ENCODE measurements at regions not wholly inside any gene's neighbourhood (a gene's known extent, or its start where the extent isn't known, plus 50 kb on each side); places are given as distances from the start of the nearest gene placed in this dataset.
"Not testable (repeated sequence)": the region's sequence is repeated elsewhere in the genome, so short reads cannot be mapped to it uniquely, and the experiment has no call there.

DNA sequence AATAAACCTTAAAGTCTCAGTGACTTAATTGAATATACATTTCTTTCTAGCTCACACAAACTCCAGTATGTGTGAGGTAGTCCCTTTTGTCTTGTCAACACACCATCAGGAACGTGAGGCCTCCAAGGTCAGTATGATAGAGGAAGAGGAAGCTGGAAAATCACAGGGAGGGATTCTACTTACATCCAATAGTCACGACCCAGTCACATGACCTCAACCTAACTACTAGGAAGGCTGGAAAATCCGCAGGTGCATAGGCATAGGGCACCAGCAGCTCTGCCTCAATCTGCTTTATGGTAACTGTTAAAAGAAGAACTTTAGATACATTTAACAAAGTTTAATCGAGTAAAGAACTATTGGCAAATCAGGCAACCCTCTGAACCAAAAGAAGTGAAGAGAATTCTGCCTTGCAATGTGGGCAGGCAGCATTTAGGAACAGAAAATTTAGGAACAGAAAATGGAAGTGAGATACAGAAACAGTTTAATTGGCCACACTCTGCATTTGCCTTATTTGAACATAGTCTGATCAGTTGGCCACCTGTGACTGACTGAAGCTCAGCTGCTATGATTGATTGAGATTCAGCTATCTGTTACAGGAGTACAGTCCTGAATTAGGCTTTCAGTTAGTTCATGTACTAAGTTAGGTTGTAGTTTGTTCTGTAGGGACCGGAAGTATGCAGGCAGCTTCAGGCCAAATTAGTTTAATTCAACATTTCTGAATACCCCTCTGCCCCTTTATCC is 165.0 kb upstream of the PARD3B start:
- Mint-ChIP-seq H3K9me3 (peaks cover 11% of the 10 kb centered on the region), H3K36me3 (no peaks in the 10 kb centered on the region), H3K27me3 (no peaks in the 10 kb centered on the region), H3K27ac (no peak overlapping the region), H3K4me3 (no peak overlapping the region), H3K4me1 (no peaks in the 10 kb centered on the region)
- no peak for DNase-seq (ENCODE audit: low spot score in 2 of 2)
- ATAC-seq (ENCODE audit: low read depth): no peak

DNA sequence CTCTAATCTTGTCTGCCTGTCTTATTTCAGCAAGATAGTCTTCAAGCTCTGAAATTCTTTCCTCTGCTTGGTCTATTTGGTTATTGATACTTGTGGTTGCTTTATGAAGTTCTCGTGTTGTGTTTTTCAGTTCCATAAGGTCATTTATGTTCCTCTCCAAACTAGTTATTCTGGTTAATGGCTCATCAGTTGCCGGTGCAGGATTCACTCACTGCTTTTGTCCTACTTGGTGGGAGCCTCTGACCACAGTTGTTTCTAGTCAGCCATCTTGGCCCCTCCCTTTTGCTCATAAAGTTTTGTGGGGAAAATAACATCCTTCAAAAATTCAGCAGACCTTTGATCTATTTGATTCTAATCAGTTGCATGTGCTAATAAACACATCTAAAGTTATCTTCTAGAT is 158.6 kb upstream of the PARD3B start:
- DNase-seq (ENCODE audit: low spot score in 2 of 2): no peak
- H3K36me3 Mint-ChIP-seq: no peaks in the 10 kb centered on the region
- H3K4me1 Mint-ChIP-seq: no peaks in the 10 kb centered on the region

DNA sequence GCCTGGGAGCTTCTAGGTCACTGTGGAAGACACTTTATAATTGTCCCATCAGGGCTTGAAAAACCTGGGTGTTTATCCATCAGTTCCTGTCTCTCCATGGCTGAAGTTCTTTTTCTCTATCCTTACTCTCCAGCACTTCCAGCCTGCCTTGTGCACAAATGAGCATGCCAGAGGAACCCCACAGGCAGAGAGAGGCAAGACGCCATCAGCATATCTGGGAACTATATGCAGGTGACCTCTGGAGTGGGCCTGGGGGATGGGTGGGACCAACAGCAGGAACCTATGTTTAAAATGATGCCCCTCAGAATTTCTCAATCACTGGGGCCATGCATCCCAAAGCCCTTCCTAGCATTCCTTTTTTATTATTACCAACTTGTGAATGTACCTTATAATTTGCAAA is 156.2 kb upstream of the PARD3B start:
- no peaks in the 10 kb centered on the region for H3K27me3 Mint-ChIP-seq
- H3K9me3 Mint-ChIP-seq: no peaks in the 10 kb centered on the region
- no peaks in the 10 kb centered on the region for H3K36me3 Mint-ChIP-seq
- H3K27ac Mint-ChIP-seq: no peak overlapping the region
- no peak for DNase-seq (ENCODE audit: low spot score in 2 of 2)
- no peaks in the 10 kb centered on the region for H3K4me1 Mint-ChIP-seq
- no peak overlapping the region for H3K4me3 Mint-ChIP-seq
- ATAC-seq (ENCODE audit: low read depth): no peak

More for the DNA sequence above, 158.6 kb upstream of the PARD3B start:
- H3K27me3 Mint-ChIP-seq: no peaks in the 10 kb centered on the region
- H3K4me3 Mint-ChIP-seq: no peak overlapping the region
- H3K9me3 Mint-ChIP-seq: peaks cover 5% of the 10 kb centered on the region
- H3K27ac Mint-ChIP-seq: no peak overlapping the region
- ATAC-seq (ENCODE audit: low read depth): no peak

DNA sequence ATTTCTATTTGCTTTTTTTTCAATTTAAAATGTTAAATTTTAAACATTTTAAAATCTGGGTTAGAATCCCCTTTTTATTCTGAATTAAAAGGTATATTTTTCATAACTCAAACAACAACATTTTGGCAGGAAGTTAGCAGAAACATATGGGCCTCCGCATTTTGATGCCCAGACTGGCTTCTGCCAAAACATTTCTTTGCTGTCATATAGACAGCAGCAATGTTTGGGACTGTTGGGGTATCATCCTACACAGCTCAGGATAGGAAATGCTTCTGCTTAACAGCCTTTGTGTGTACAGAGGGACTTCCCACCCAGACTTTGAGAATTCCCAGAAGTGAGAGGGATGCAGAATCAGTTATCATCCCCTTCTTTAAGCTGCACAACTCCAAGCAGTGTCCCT is 155.4 kb upstream of the PARD3B start:
- ATAC-seq (ENCODE audit: low read depth): no peak
- Mint-ChIP-seq H3K4me3 (no peak overlapping the region), H3K27ac (no peak overlapping the region), H3K27me3 (no peaks in the 10 kb centered on the region), H3K4me1 (no peaks in the 10 kb centered on the region), H3K9me3 (no peaks in the 10 kb centered on the region), H3K36me3 (no peaks in the 10 kb centered on the region)
- no peak for DNase-seq (ENCODE audit: low spot score in 2 of 2)

DNA sequence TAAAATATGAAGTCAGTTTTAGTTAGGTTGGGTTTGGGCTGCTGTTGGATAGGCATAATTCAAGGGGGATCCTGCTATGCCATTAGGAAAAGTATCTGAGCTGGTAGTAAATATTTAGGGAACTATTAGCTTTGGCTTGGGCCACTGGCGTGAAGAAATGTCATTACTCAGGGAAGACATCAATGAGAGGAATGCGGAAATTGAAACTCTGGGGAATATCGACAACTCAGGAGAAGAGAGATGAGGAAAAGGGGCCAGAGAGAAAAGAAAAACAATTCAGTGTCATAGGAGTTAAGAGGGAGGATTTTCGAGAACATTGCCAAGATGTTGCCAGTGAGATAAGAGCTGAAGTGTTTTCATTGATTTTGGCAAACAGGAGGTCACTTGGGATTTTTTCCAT is 149.7 kb upstream of the PARD3B start:
- ATAC-seq (ENCODE audit: low read depth): no peak
- no peaks in the 10 kb centered on the region for H3K36me3 Mint-ChIP-seq
- no peak overlapping the region for H3K4me3 Mint-ChIP-seq
- no peaks in the 10 kb centered on the region for H3K4me1 Mint-ChIP-seq
- peaks cover 5% of the 10 kb centered on the region for H3K9me3 Mint-ChIP-seq
- H3K27me3 Mint-ChIP-seq: peaks cover 1% of the 10 kb centered on the region
- DNase-seq (ENCODE audit: low spot score in 2 of 2): no peak
- no peak overlapping the region for H3K27ac Mint-ChIP-seq

DNA sequence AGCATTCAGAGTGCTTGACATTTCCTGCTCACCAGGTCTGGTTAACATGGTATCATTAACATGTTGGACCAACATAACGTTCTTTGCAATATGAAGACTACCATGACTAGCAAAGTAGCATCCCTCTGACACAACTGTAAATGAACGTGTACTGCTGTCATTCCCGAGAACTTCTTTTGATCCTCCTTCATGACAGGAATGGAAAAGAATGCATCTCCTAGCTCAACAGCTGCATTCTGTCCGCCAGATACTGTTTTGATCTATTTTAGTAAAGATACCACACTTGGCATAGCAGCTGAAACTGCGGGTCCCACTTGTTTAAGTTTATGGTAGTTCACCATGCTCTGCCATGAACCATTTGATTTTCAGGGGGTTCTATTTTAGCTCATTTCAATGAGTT is 144.2 kb upstream of the PARD3B start:
- peaks cover 4% of the 10 kb centered on the region for H3K9me3 Mint-ChIP-seq
- no peaks in the 10 kb centered on the region for H3K27me3 Mint-ChIP-seq

DNA sequence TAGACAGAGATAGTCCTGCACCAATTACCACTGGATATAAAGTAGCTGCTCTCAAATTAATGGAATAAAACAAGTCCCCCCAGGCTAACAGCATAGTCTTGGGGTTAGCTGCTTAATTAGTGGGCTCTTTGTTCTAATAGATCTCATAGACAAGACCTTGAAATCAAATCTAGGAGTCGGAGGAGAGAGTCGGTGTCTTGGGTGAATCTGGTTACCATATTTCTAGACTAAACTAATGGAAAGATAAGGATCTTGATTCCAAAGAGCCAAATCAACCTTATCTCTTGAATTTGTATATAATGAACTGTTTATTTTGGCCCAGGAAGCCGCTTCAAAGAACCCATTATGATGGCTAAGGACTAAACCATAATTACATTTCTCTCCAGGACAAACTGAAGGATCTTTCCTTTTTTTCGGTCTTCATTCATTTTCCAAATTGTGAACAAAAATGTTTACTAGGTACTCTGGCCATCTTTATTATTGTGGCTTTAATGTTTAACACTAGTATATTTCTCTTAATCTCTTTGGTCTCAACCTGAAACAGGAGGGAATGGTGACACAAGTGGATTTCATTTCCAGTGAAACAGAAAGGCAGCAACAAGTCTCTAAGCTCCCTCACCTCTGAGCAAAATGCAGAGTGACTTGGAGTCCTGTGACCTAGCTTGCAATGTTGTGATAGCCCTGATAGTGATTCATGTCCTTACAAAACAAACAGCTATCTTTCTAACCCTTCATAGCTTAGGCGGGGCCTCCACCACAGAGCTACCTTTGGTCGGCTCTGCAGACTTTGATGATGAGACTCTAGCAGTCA is 137.9 kb upstream of the PARD3B start:
- Mint-ChIP-seq H3K4me1 (no peaks in the 10 kb centered on the region), H3K4me3 (no peak overlapping the region), H3K36me3 (no peaks in the 10 kb centered on the region), H3K27ac (no peak overlapping the region), H3K27me3 (no peaks in the 10 kb centered on the region), H3K9me3 (peaks cover 6% of the 10 kb centered on the region)
- ATAC-seq (ENCODE audit: low read depth) (no peak), DNase-seq (ENCODE audit: low spot score in 2 of 2) (no peak)

More for the DNA sequence above, 144.2 kb upstream of the PARD3B start:
- ATAC-seq (ENCODE audit: low read depth) (no peak), DNase-seq (ENCODE audit: low spot score in 2 of 2) (no peak)
- no peak overlapping the region for H3K4me3 Mint-ChIP-seq
- no peaks in the 10 kb centered on the region for H3K36me3 Mint-ChIP-seq
- H3K4me1 Mint-ChIP-seq: no peaks in the 10 kb centered on the region
- no peak overlapping the region for H3K27ac Mint-ChIP-seq

DNA sequence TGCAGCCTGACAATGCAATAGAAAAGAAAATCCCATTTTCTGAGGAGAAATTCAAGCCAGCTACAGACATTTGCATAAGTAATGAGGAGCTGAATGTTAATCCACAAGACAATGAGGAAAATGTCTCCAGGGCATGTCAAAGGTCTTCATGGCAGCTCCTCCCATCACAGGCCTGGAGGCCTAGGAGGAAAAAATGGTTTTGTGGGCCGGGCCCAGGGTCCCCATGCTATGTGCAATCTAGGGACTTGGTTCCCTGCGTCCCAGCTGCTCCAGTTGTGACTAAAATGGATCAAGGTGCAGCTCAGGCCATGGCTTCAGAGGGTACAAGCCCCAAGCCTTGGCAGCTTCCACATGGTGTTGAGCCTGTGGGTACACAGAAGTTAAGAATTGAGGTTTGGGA is 132.5 kb upstream of the PARD3B start:
- H3K9me3 Mint-ChIP-seq: peaks cover 11% of the 10 kb centered on the region
- H3K4me3 Mint-ChIP-seq; DNase-seq (ENCODE audit: low spot score in 2 of 2); ATAC-seq (ENCODE audit: low read depth); H3K36me3 Mint-ChIP-seq; H3K4me1 Mint-ChIP-seq; H3K27me3 Mint-ChIP-seq; H3K27ac Mint-ChIP-seq: not testable (repeated sequence)

DNA sequence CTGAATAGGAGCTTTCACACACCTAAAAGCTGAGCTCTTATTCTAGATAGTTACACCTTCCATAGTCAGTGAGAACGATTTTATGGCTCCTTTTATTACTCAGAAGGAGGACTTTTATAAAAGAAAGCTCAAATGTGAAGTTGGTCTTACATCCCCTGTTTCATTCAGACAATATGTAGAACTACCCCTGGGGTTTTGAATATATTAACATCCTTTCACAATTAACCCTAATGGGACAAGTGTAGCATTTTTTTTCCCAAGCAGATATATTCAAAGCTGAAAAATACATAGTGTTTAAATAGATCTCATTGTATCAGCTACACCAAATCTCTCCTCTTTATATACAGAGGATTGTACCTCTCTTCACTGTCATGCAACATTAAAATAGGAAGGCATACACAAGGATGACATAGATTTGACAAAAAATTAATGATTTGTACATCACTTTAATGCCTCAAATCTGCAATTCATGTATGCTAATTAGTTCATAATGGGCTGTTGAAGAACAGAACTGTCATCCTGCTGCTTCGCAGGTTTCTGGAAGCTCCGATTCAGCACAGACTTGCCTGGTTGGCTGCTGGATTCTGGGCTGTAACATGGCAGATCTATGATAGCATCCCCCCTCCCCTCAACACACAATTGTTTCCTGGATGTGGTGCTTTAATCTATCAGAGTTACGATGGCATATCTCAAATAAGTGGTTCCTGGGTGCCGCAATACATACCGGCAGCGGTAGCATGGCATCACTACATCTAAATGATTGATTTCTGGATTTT is 129.7 kb upstream of the PARD3B start:
- H3K4me3 Mint-ChIP-seq: no peak overlapping the region
- no peaks in the 10 kb centered on the region for H3K36me3 Mint-ChIP-seq
- ATAC-seq (ENCODE audit: low read depth) (no peak), DNase-seq (ENCODE audit: low spot score in 2 of 2) (no peak)
- peaks cover 11% of the 10 kb centered on the region for H3K9me3 Mint-ChIP-seq
- no peak overlapping the region for H3K27ac Mint-ChIP-seq
- no peaks in the 10 kb centered on the region for H3K4me1 Mint-ChIP-seq
- no peaks in the 10 kb centered on the region for H3K27me3 Mint-ChIP-seq

DNA sequence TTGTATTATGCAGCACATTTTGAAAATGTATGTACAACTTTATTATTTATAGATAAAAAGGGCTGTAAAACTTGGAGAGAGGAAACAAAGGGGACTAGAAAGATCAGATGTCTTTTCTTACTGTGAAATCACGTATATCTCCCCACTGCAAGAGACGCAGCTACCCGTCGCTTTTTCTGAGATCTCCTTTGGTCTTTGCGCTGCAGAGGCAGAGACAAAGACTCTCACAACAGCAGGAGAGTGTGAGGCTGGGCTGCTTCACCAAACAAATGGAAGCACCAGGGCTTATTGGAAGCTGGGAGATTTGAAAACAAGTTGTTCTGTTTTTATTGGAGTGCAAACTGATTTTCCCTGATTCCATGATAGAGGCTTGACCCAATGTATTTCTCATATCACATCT is 129.0 kb upstream of the PARD3B start:
- Mint-ChIP-seq H3K9me3 (peaks cover 11% of the 10 kb centered on the region), H3K4me3 (no peak overlapping the region), H3K36me3 (no peaks in the 10 kb centered on the region), H3K4me1 (no peaks in the 10 kb centered on the region), H3K27ac (no peak overlapping the region), H3K27me3 (no peaks in the 10 kb centered on the region)
- DNase-seq (ENCODE audit: low spot score in 2 of 2) (no peak), ATAC-seq (ENCODE audit: low read depth) (no peak)

DNA sequence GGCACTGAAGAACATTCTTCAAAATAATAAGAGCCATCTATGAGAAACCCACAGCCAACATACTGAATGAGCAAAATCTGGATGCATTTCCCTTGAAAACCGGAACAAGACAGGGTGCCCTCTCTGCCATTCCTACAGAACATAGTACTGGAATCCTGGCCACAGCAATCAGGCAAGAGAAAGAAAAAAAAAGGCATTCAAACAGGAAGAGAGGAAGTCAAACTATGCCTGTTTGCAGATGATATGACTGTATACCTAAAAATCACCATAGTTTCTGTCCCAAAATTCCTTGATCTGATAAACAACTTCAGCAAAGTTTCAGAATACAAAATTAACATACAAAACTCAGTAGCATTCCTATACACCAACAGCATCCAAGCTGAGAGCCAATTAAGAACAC is 119.5 kb upstream of the PARD3B start:
- Mint-ChIP-seq H3K9me3 (peaks cover 19% of the 10 kb centered on the region), H3K4me1 (no peaks in the 10 kb centered on the region), H3K4me3 (no peak overlapping the region), H3K27ac (no peak overlapping the region), H3K36me3 (no peaks in the 10 kb centered on the region), H3K27me3 (no peaks in the 10 kb centered on the region)
- ATAC-seq (ENCODE audit: low read depth) (no peak), DNase-seq (ENCODE audit: low spot score in 2 of 2) (no peak)

DNA sequence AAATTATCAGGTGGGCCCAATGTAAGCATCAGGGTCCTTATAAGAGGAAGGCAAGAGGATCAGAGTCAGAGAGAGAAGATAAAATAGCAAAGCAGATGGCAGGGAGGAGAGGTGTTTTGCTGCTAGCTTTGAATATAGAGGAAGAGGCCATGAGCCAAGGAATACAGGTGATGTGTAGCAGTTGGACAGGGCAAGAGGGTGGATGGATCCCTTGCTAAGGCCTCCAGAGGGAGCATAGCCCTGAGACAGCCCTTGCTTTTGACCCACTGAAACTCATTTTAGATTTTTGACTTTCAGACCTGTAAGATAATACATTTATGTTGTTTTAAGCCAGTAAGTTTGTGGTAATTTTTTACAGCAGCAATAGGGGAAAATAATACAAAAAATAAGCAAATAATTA is 116.6 kb upstream of the PARD3B start:
- no peak overlapping the region for H3K4me3 Mint-ChIP-seq
- H3K36me3 Mint-ChIP-seq: no peaks in the 10 kb centered on the region
- peaks cover 18% of the 10 kb centered on the region for H3K9me3 Mint-ChIP-seq
- no peak overlapping the region for H3K27ac Mint-ChIP-seq
- no peaks in the 10 kb centered on the region for H3K4me1 Mint-ChIP-seq
- no peak for DNase-seq (ENCODE audit: low spot score in 2 of 2)
- ATAC-seq (ENCODE audit: low read depth): no peak
- H3K27me3 Mint-ChIP-seq: no peaks in the 10 kb centered on the region

DNA sequence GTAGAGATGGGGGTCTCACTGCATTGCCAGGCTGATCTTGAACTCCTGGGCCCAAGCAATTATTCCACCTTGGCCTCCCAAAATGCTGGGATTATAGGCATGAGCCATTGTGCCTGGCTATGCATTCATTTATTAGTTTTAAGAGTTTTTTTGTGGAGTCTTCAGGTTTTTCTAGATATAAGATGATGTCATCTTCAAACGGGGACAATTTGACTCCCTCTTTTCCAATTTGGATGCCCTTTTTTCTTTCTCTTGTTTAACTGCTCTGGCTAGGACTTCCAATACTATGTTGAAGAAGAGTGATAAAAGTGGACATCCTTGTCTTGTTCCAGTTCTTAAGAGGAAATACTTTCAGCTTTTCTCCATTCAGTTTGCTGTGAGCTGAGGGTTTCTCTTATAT is 113.7 kb upstream of the PARD3B start:
- Mint-ChIP-seq H3K27me3 (no peaks in the 10 kb centered on the region), H3K9me3 (peaks cover 10% of the 10 kb centered on the region), H3K36me3 (no peaks in the 10 kb centered on the region), H3K27ac (no peak overlapping the region), H3K4me1 (no peaks in the 10 kb centered on the region), H3K4me3 (no peak overlapping the region)
- ATAC-seq (ENCODE audit: low read depth) (no peak), DNase-seq (ENCODE audit: low spot score in 2 of 2) (no peak)

DNA sequence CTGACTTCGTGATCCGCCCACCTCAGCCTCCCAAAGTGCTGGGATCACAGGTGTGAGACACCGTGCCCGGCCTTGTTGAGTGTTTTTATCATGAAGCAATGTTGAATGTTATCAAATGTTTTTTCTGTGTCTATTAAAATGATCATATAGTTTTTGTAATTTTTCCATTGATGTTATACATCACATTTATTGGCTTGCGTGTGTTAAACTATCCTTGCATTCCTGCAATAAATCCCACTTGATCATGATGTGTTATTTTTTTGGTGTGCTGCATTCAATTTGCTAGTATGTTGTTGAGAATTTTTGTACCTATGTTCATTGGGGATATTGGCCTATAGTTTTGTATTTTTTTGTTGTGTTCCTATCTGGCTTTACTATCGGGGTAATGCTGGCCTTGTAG is 113.1 kb upstream of the PARD3B start:
- ATAC-seq (ENCODE audit: low read depth) (no peak), DNase-seq (ENCODE audit: low spot score in 2 of 2) (no peak)
- Mint-ChIP-seq H3K4me3 (no peak overlapping the region), H3K9me3 (peaks cover 10% of the 10 kb centered on the region), H3K4me1 (no peaks in the 10 kb centered on the region), H3K27me3 (no peaks in the 10 kb centered on the region), H3K36me3 (no peaks in the 10 kb centered on the region), H3K27ac (no peak overlapping the region)
